HG03135 (cell line): ENCODE measurements at regions not wholly inside any gene's neighbourhood (a gene's known extent, or its start where the extent isn't known, plus 50 kb on each side); places are given as distances from the start of the nearest gene placed in this dataset.

Source experiments
- ATAC-seq: cut with Tn5 transposase; IDR thresholded peaks from one replicate; pipeline ENCODE4 v1.9.1; 2021; ENCODE audit warnings: mild to moderate bottlenecking, moderate library complexity; ENCODE audit not compliant: unreplicated experiment

DNA sequence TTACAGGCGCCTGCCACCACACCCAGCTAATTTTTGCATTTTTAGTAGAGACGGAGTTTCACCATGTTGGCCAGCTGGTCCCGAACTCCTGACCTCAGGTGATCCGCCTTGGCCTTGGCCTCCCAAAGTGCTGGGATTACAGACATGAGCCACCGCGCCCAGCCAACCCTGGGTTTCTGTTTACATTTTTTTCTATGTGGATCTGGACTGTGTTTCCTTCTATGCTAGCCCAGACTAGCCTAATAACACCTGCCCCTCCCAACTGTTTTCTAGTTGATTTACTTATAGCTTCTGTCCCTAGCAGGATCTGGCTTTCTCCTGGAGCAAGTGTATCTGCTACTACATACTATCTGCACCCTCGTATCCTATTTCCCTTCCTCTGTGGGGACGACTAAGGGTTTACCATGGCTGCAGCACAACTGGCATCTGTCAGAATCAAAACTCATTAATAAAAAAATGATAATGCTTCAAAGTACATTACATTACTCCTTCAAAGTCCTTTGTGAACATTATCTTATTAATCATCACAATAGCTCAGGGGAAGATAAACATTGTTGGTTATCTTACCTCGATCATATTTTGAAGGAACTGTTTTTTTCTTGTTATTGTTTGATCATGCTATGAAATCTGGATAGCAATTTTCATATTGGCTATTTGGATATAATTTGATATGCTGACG, 228.3 kb downstream of the KLF5 start:
- no peak for ATAC-seq

GRCh38 chr13:73286177-73286576, 227.4 kb downstream of the KLF5 start:
- ATAC-seq, result no peak

DNA sequence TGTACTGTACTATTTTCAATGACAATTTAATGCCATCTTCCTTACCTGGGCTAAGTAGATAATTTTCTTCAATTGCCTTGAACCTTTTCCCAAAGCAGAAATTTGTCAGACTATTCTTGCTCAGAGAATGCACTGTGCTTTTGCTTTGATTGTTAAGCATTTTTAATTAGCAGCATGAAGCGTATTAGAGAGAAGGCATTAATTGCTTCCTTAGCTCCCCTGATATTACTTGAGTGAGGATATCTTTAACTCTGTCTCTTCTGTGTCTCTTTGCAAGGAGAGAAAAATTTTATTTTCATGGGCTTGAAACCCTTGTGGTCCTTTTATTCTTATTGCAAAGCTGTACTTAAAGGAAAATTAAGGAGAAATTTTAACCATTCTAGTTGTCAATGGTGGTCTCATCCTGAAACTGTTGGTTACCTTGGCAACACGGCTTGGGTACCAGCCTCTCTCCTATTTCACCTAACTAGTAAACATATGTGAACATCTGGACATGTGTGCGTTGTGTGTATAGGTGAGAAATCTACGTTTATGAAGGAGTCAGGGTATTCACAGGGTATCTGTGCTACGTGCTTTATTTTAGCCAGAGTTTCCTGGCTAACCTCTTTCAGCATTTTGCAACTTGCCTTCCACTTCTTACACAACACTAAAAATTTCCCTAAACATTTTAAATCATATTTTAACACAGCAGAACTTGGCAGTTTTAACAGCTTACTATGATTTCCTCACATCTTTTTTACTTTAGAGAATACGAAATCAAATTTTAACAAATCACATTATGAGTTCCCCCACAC, 225.5 kb downstream of the KLF5 start:
- no peak for ATAC-seq

GRCh38 chr13:73283636-73284035, 224.8 kb downstream of the KLF5 start:
- ATAC-seq, result no peak

DNA sequence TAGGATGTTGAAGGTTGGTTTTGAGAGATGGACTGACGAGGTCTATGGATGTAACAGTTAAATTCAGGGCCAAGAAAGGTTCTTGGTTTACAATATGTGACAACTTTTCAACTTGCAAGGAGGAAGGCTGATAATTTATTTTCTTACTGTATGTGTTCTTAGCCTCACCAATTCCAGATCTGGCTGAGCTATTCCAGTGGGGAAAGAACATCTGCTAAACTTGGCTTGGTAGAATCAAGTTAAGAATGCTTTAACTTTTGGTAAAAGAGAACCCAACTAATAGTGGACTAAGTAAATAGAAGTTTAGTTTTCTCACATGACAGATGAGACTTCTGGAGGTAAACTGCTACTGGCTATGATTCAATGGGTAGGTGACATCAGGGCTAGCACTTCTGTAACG, 222.9 kb downstream of the KLF5 start:
- no peak for ATAC-seq

- peak; percentile 66 for ATAC-seq
These were observed 219.4 kb downstream of the KLF5 start for GRCh38 chr13:73278186-73278585.

DNA sequence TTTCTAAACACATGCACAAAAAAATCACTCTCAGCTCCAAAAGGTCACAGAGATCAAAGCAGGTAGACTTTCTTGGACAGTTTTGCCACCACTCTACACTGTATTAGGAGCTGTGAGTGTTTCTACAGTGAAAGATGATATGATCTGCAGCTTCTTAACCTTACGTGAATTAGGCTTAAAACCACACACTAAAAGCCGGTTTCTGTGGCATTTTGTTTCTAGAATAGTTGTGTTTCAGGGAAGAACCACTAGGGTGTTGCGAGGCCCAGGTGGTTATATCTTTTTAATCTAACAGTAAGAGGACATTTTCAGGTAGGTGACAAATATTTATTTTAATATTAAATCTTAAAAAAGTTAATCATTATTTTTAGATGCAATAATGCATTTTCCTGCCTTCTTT, 216.4 kb downstream of the KLF5 start:
- ATAC-seq, result no peak

- no peak for ATAC-seq
These were observed 215.3 kb downstream of the KLF5 start for GRCh38 chr13:73274147-73274546.

DNA sequence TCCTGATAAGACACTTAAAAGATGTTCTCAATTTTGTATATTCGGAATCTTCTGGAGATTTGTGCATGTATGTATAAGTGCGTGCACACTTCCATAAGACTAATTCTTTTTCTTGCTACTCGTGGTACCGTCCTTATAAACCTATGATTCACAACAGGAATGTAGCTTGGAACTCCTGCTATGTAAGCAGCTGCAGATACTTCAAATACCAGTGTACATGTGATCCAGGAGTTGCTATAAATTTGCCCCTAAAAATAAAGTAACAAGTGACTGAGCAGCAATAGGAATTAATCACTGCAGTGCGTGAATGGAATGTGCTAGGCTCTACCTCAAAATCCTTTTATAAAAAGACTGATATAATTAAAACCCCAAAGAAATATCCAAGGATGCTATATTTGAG, 214.9 kb downstream of the KLF5 start:
- no peak for ATAC-seq

DNA sequence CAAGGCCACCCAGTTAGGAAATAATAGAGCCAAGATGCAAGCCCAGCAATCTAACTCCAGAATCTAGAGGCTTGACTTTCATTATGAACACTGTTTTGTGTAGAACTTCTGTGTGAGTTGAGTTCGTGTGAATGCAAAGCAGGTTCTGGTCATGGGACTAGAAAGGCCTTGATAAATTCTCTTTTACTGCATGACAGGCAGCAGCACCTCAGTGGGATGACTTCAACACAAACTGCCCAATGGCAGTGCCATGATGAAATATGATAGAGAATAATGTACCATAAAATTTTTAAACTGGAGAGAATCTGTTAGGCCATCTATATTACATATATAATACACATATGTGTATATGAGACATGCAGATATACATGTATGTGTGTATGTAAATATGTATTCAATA, 214.5 kb downstream of the KLF5 start:
- no peak for ATAC-seq

GRCh38 chr13:73272831-73273230, 214.0 kb downstream of the KLF5 start:
- ATAC-seq, result no peak

DNA sequence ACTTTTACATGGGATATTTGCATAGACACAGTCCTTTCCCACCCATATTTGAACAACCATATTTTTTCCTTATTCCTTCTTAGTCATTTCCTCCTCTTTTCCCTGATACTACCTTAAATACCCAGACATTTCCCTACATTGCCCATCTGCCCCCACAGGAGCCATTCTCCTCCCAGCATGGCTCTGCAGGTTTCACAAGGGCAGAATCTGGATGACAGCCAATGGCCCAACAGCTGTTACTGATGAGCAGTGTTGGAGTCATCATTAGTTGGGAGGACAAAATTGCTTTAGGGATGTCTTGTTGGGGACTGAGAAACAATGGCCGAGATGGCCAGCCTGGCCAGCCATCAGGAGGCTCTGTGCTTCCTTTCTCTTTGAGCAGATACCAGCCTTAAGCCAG, 209.5 kb downstream of the KLF5 start:
- ATAC-seq, result no peak

- no peak for ATAC-seq
These were observed 207.9 kb downstream of the KLF5 start for GRCh38 chr13:73266640-73267180.

- no peak for ATAC-seq
These were observed 204.2 kb downstream of the KLF5 start for GRCh38 chr13:73262862-73263627.

GRCh38 chr13:73261739-73262216, 203.0 kb downstream of the KLF5 start:
- no peak for ATAC-seq

GRCh38 chr13:73259061-73260017, 200.5 kb downstream of the KLF5 start:
- no peak for ATAC-seq

DNA sequence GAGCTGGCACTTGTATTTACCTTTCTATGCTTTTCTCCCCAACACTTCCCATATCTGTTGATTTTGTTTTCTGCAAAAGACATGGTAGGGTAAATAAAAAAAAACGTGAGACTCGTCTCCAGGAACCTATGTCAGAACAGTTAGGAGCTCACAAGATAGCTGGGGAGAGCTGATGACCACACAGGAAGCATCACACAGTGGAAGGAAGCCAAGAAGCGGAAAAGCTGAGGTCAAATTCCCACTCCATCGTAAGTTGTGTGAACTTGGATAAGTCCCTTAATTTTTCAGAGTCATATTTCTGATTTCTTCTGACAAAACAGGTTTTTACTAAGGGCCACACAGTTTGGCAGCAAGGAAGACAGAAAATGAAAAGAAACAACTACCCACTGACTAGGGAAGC, 199.6 kb downstream of the KLF5 start:
- ATAC-seq, result no peak

DNA sequence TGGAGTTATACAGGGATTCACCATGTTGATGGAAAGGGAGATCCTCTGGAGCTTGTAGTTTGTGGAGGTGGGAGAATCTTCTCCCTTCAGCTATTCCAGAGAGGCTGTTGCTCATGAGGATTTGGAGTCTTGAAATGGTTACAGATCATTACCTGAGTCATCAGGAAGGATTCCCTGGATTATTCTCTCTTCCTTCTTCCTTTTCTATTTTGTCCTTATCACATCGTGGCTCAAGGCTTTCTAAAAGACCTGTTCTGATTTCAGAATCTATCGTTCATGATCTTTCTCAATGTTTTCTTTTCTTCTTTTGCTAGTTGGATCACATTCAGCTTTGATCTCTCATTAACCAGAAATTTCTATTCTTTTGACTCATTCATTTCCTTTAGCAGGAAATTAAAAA, 196.0 kb downstream of the KLF5 start:
- no peak for ATAC-seq

DNA sequence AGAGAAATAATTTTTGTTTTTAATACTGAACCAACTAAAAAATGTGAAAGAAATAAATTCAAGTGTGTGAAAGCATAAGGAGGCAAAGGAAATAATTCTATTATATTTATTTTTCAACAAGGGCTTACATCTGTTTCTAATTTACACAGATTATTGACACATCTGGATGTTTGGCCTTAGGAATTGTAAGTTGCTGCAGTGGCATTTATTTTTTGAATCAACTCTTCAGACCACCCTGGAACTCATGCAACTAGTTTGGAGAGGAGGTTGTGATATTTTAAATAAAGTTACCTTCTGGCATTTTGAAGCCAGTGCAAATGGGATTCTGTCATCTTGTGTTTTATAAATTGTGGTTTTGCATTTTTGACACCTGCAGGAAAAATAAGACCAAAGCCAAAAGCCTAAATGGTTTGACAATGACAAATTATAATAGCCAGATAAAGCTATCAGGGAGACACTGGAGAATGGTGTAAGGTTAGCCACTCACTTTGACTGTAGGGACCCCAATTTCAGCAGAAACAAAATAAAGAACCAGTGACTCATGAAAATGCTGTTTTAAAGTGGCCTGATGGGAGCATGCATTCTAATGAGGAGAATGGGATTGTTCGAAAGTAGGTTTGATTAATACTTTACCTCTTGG, 192.9 kb downstream of the KLF5 start:
- no peak for ATAC-seq

DNA sequence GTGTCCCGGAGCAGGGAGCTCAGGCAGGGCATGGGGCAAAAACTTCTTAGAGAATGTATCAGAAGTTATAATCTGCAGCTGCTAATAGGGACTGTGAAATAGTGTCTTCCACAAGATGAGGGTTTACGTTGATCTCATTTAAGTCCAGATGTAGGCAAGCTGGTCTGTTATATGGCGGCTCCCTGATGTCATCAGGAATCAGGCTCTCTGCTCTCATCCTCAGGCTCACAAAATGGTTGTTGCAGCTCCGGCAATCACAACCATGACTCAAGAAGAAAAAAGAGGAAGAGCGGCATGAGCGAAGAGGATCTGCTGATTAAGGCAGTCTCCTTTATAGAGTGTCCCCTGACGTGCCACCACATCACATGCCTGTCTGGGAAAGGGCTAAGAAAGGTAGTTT, 191.3 kb downstream of the KLF5 start:
- no peak for ATAC-seq
